ENCODE measurements at regions not wholly inside any gene's neighbourhood (a gene's known extent, or its start where the extent isn't known, plus 50 kb on each side); places are given as distances from the start of the nearest gene placed in this dataset.

GRCh38 chr21:31520561-31521098 lies 138.9 kb upstream of the SOD1 start:
- CTCF ChIA-PET = no interaction called here
- POLR2A ChIA-PET = no interaction called here
- Histone ChIP-seq H3K36me3 (ENCODE audit: control insufficient read depth, insufficient read depth, low read length) (no peaks in the 10 kb centered on the region), H3K27me3 (ENCODE audit: control insufficient read depth, insufficient read depth, low read length) (no peaks in the 10 kb centered on the region), H3K9me3 (ENCODE audit: control insufficient read depth, insufficient read depth, low read depth, low read length) (no peaks in the 10 kb centered on the region), H3K27ac (ENCODE audit: low read length) (no peak overlapping the region), H3K4me1 (ENCODE audit: control insufficient read depth, insufficient read depth, low read length) (no peaks in the 10 kb centered on the region), H3K4me3 (ENCODE audit: low read depth in 2 of 2, low read length in 2 of 2) (no peak overlapping the region)
- in situ Hi-C loops (cut with HindIII; ENCODE audit: low pct_unique_long_range_greater_than_20kb, low sequenced_read_pairs) (no loop called here), intact Hi-C loops (cut with micrococcal nuclease; ENCODE audit: unreplicated experiment) (no loop called here)
- no peak for DNase-seq (ENCODE audit: low read depth, low spot score)
- no peak for ATAC-seq
- no peak for TF ChIP-seq REST (IDR thresholded peaks at IDR 0.05; ENCODE audit: insufficient read depth in 1 of 2, low read depth in 2 of 2, low read length in 1 of 2)
- no peak for TF ChIP-seq CTCF (IDR thresholded peaks at IDR 0.05)
- TF ChIP-seq POLR2AphosphoS5 (IDR thresholded peaks at IDR 0.05; ENCODE audit: low read depth, low read length) = no peak
- TF ChIP-seq TCF7L2 (IDR thresholded peaks at IDR 0.05; ENCODE audit: low read depth, low read length) = no peak
- TF ChIP-seq SIN3A (IDR thresholded peaks at IDR 0.05; ENCODE audit: borderline replicate concordance, insufficient read depth, low read depth, low read length) = no peak
- BruUV-seq (replicated peaks) = no TSS peak

- Histone ChIP-seq H3K36me3 (ENCODE audit: control insufficient read depth, insufficient read depth, low read length) (no peaks in the 10 kb centered on the region), H3K9me3 (ENCODE audit: control insufficient read depth, insufficient read depth, low read depth, low read length) (no peaks in the 10 kb centered on the region), H3K27me3 (ENCODE audit: control insufficient read depth, insufficient read depth, low read length) (no peaks in the 10 kb centered on the region), H3K27ac (ENCODE audit: low read length) (no peak overlapping the region), H3K4me3 (ENCODE audit: low read depth in 2 of 2, low read length in 2 of 2) (no peak overlapping the region), H3K4me1 (ENCODE audit: control insufficient read depth, insufficient read depth, low read length) (no peaks in the 10 kb centered on the region; the same call in 1 of the 2 replicates)
- no TSS peak for BruUV-seq (replicated peaks)
- POLR2A ChIA-PET = no interaction called here
- intact Hi-C loops (cut with micrococcal nuclease; ENCODE audit: unreplicated experiment) (no loop called here), in situ Hi-C loops (cut with HindIII; ENCODE audit: low pct_unique_long_range_greater_than_20kb, low sequenced_read_pairs) (no loop called here)
- DNase-seq (ENCODE audit: low read depth, low spot score) = no peak
- no peak for ATAC-seq
- CTCF ChIA-PET = no interaction called here
- TF ChIP-seq TCF7L2 (IDR thresholded peaks at IDR 0.05; ENCODE audit: low read depth, low read length) = no peak
Measured at GRCh38 chr21:31518580-31518979, 140.9 kb upstream of the SOD1 start.

GRCh38 chr21:31517664-31518414 lies 141.7 kb upstream of the SOD1 start:
- TF ChIP-seq CTCF (IDR thresholded peaks at IDR 0.05) = no peak
- TF ChIP-seq REST (IDR thresholded peaks at IDR 0.05; ENCODE audit: insufficient read depth in 1 of 2, low read depth in 2 of 2, low read length in 1 of 2) = no peak
- no peak for TF ChIP-seq TCF7L2 (IDR thresholded peaks at IDR 0.05; ENCODE audit: low read depth, low read length)
- TF ChIP-seq SIN3A (IDR thresholded peaks at IDR 0.05; ENCODE audit: borderline replicate concordance, insufficient read depth, low read depth, low read length) = no peak
- TF ChIP-seq POLR2AphosphoS5 (IDR thresholded peaks at IDR 0.05; ENCODE audit: low read depth, low read length) = no peak
- ChIA-PET POLR2A (no interaction called here), CTCF (no interaction called here)
- no peaks in the 10 kb centered on the region; the same call in 1 of the 2 replicates for H3K4me1 ChIP-seq (ENCODE audit: control insufficient read depth, insufficient read depth, low read length)
- DNase-seq (ENCODE audit: low read depth, low spot score) (no peak), ATAC-seq (no peak)
- intact Hi-C loops (cut with micrococcal nuclease; ENCODE audit: unreplicated experiment) (no loop called here), in situ Hi-C loops (cut with HindIII; ENCODE audit: low pct_unique_long_range_greater_than_20kb, low sequenced_read_pairs) (no loop called here)
- H3K4me3 ChIP-seq (ENCODE audit: low read depth in 2 of 2, low read length in 2 of 2) = no peak overlapping the region
- H3K27ac ChIP-seq (ENCODE audit: low read length) = no peak overlapping the region
- BruUV-seq (replicated peaks) = no TSS peak
- no peaks in the 10 kb centered on the region for H3K9me3 ChIP-seq (ENCODE audit: control insufficient read depth, insufficient read depth, low read depth, low read length)
- H3K27me3 ChIP-seq (ENCODE audit: control insufficient read depth, insufficient read depth, low read length) = no peaks in the 10 kb centered on the region
- no peaks in the 10 kb centered on the region for H3K36me3 ChIP-seq (ENCODE audit: control insufficient read depth, insufficient read depth, low read length)
